ENCODE measurements at regions not wholly inside any gene's neighbourhood (a gene's known extent, or its start where the extent isn't known, plus 50 kb on each side); places are given as distances from the start of the nearest gene placed in this dataset.
A peak's percentile ranks its signal among the peaks of the same experiment; 100 is the strongest.

DNA sequence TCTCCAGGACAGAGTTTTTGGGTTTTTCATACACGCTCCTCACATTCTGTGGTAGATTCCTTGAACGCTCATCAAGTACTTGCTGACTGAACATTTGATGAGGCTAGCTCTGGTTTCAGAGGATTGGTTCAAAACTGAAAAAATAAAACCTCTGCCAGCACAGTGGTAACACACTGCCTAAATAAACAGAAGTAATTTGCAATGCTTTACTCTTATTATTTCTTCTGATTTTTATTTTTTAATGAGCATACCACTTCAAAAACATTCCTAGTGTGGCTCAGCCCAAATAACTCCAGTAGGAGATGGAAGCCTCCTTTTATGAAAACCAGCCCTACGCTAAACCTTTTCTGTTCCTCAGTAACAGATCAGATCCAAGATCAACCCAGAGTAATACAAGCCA lies 72.0 kb upstream of the INTU start:
- no peak for DNase-seq (ENCODE audit: extremely low read depth in 1 of 11, low read depth in 9 of 11, low spot score in 4 of 11)

DNA sequence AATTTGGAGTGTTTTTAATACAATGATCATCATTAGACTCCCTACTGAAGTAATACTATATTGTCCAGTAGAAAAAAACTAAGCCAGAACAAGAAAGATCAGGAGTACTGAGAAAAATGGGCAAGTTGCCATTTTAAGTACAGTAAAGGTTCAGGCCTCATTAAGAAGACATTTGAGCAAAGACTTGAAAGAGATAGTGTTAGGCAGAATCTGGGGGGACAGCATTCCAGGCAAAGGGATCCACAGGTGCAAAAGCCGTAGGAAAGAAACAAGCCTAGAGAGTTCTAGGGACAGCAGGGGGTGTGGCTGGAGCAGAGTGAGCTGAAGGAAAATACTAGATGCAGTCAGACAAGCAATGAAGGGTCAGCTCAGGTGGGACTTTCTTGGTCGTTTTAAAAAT lies 58.1 kb upstream of the INTU start:
- no peak for DNase-seq (ENCODE audit: extremely low read depth in 1 of 11, low read depth in 9 of 11, low spot score in 4 of 11)

DNA sequence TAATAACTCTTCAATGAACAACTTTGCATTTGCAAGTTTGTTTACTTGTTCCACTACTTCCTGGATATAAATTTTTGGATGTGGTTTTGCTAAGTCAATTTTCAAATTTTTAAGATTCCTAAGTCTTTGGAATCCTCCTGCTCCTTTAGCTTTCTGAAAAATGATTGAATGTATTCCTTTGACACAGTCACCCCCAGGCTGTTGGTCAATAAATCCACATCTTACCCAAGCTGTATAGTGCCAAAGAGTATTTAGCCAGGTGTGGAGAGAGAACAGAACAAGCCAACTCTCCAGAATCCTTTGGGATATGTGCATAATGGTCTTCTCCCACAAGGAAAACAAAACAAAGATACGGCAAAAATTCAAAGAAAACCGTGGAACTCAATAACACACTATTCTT lies 56.9 kb upstream of the INTU start:
- peak in 1 of 11 donors; percentile 14 for DNase-seq (ENCODE audit: extremely low read depth in 1 of 11, low read depth in 9 of 11, low spot score in 4 of 11)

- DNase-seq (ENCODE audit: extremely low read depth in 1 of 11, low read depth in 9 of 11, low spot score in 4 of 11) = no peak
Observed at GRCh38 chr4:127578491-127578890, 54.3 kb upstream of the INTU start.

- DNase-seq (ENCODE audit: extremely low read depth in 1 of 11, low read depth in 9 of 11, low spot score in 4 of 11) = no peak
Observed at GRCh38 chr4:127578967-127579366, 53.8 kb upstream of the INTU start.

DNA sequence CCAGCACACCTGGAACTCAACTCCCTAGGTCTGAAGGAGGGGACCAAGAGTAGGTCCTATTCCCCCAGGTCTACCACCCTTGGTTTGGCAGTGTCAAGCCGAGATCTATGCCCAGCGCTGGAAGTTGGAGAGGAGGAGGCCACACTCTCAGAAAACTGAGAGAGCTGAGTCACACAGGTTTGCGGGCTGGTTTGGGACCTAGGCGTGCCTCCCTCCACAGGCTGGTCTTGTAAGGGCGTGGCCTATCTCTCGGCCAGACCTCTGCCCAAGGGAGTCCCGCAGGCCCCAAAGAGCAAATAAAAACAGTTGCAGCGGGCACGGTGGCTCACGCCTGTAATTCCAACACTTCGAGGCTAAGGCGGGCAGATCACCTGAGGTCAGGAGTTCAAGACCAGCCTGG lies 52.9 kb upstream of the INTU start:
- no peak for DNase-seq (ENCODE audit: extremely low read depth in 1 of 11, low read depth in 9 of 11, low spot score in 4 of 11)

DNA sequence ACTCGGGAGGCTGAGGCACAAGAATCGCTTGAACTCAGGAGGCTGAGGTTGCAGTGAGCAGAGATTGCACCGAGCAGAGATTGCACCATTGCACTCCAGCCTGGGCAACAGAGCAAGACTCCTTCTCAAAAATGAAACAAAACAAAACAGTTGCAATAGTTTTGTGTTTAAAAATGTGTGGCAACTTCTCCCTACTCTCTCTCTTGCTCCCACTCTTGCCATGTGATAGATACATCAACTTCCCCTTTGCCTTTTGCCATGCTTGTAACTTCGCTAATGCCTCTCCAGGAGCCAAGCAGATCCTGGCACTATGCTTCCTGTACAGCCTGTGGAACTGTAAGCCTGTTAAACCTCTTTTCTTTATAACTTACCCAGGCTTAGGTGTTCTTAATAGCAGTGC lies 52.5 kb upstream of the INTU start:
- DNase-seq (ENCODE audit: extremely low read depth in 1 of 11, low read depth in 9 of 11, low spot score in 4 of 11) = no peak

DNA sequence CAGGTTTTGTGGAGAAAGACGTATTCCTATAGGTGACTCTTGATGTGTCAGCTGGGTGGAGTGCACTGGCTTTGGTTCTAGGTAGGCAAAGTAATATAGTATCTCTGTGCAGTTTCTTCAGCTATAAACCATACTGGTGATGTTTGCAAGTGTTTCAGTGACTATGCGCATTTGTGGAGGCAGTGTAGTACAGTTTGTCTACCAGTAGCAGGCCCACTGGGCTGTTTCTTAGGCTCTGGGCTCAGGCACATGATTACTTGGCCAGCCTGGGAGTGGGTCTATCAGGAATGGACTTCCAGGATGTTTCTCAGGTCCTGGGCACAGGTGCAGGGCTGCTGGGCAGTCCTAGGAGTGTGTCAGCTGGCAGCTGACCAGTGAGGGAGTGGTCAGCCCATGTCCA lies 51.9 kb upstream of the INTU start:
- no peak for DNase-seq (ENCODE audit: extremely low read depth in 1 of 11, low read depth in 9 of 11, low spot score in 4 of 11)

Measured in renal cortex interstitium (tissue), 11 donors.